Endothelial cell (in vitro differentiated cells): ENCODE measurements at regions not wholly inside any gene's neighbourhood (a gene's known extent, or its start where the extent isn't known, plus 50 kb on each side); places are given as distances from the start of the nearest gene placed in this dataset.

Source experiments
- DNase-seq: peaks from one replicate; pipeline ENCODE4 v3.0.0; 2021; ENCODE audit warnings: low spot score
- H3K27ac Mint-ChIP-seq: one replicate; pipeline ENCODE4 v1.8.0; 2021; ENCODE audit warnings: mixed read lengths, inconsistent platforms; ENCODE audit not compliant: unreplicated experiment
- H3K27me3 Mint-ChIP-seq: one replicate; pipeline ENCODE4 v1.8.0; 2021; ENCODE audit warnings: mild to moderate bottlenecking, moderate library complexity, mixed read lengths, inconsistent platforms; ENCODE audit not compliant: unreplicated experiment
- H3K36me3 Mint-ChIP-seq: one replicate; pipeline ENCODE4 v1.8.0; 2021; ENCODE audit warnings: mild to moderate bottlenecking, low read depth, mixed read lengths, inconsistent platforms; ENCODE audit not compliant: unreplicated experiment
- H3K4me1 Mint-ChIP-seq: one replicate; pipeline ENCODE4 v1.8.0; 2021; ENCODE audit warnings: mild to moderate bottlenecking, mixed read lengths, inconsistent platforms; ENCODE audit not compliant: unreplicated experiment
- H3K4me3 Mint-ChIP-seq: one replicate; pipeline ENCODE4 v1.8.0; 2021; ENCODE audit warnings: mild to moderate bottlenecking, mixed read lengths, inconsistent platforms; ENCODE audit not compliant: unreplicated experiment
- H3K9me3 Mint-ChIP-seq: one replicate; pipeline ENCODE4 v1.8.0; 2021; ENCODE audit warnings: mixed read lengths, inconsistent platforms; ENCODE audit not compliant: unreplicated experiment
- CTCF ChIP-seq: fragments of 200-600 bp; sonication (generic); IDR thresholded peaks from one replicate; pipeline ENCODE4 v1.5.0; 2021; ENCODE audit warnings: antibody characterized with exemption; ENCODE audit not compliant: unreplicated experiment

GRCh38 chr14:81728447-81728846 is 194.8 kb upstream of the SEL1L start:
- Mint-ChIP-seq H3K27me3 (no peaks in the 10 kb centered on the region), H3K9me3 (peaks cover 14% of the 10 kb centered on the region), H3K4me1 (no peaks in the 10 kb centered on the region), H3K4me3 (no peak overlapping the region), H3K27ac (no peak overlapping the region), H3K36me3 (no peaks in the 10 kb centered on the region)
- no peak for TF ChIP-seq CTCF
- no peak for DNase-seq

GRCh38 chr14:81729622-81730021 is 196.0 kb upstream of the SEL1L start:
- Mint-ChIP-seq H3K27me3 (no peaks in the 10 kb centered on the region), H3K36me3 (no peaks in the 10 kb centered on the region), H3K4me3 (no peak overlapping the region), H3K4me1 (no peaks in the 10 kb centered on the region), H3K9me3 (peaks cover 14% of the 10 kb centered on the region), H3K27ac (no peak overlapping the region)
- DNase-seq = no peak
- no peak for TF ChIP-seq CTCF

- no peak overlapping the region for H3K27ac Mint-ChIP-seq
- no peaks in the 10 kb centered on the region for H3K27me3 Mint-ChIP-seq
- H3K9me3 Mint-ChIP-seq = peaks cover 5% of the 10 kb centered on the region
- H3K4me1 Mint-ChIP-seq = no peaks in the 10 kb centered on the region
- no peak for DNase-seq
- H3K4me3 Mint-ChIP-seq = no peak overlapping the region
- no peak for TF ChIP-seq CTCF
- no peaks in the 10 kb centered on the region for H3K36me3 Mint-ChIP-seq
These were observed 204.3 kb upstream of the SEL1L start for GRCh38 chr14:81737938-81738337.

GRCh38 chr14:81738946-81739659 is 205.4 kb upstream of the SEL1L start:
- TF ChIP-seq CTCF = no peak
- peaks cover 5% of the 10 kb centered on the region for H3K9me3 Mint-ChIP-seq

GRCh38 chr14:81743605-81744004 is 210.0 kb upstream of the SEL1L start:
- peaks cover 1% of the 10 kb centered on the region for H3K27me3 Mint-ChIP-seq
- H3K9me3 Mint-ChIP-seq = peaks cover 12% of the 10 kb centered on the region
- no peak for DNase-seq
- TF ChIP-seq CTCF = no peak
- H3K4me1 Mint-ChIP-seq = no peaks in the 10 kb centered on the region
- H3K36me3 Mint-ChIP-seq = no peaks in the 10 kb centered on the region
- H3K27ac Mint-ChIP-seq = no peak overlapping the region
- H3K4me3 Mint-ChIP-seq = no peak overlapping the region

More at GRCh38 chr14:81738946-81739659, 205.4 kb upstream of the SEL1L start:
- Mint-ChIP-seq H3K27ac (no peak overlapping the region), H3K4me3 (no peak overlapping the region), H3K27me3 (no peaks in the 10 kb centered on the region), H3K4me1 (no peaks in the 10 kb centered on the region), H3K36me3 (no peaks in the 10 kb centered on the region)
- DNase-seq = no peak
